Adrenal gland (tissue), 5 donors: ENCODE measurements at regions not wholly inside any gene's neighbourhood (a gene's known extent, or its start where the extent isn't known, plus 50 kb on each side); places are given as distances from the start of the nearest gene placed in this dataset.

Source experiments
- CTCF ChIP-seq, 6 experiments: fragments of 450-650 bp in 4 of 6; fragments of 200-600 bp in 2 of 6; sonication (generic) in 1 of 6; IDR thresholded peaks; 1 replicate in 5 of 6; 2 replicates in 1 of 6; pipeline versions ENCODE4 v1.5.1 to v1.8.0; 2016 to 2021; ENCODE audit warnings: antibody characterized with exemption in 6 of 6, mild to moderate bottlenecking in 2 of 6, moderate library complexity in 1 of 6
- POLR2A ChIP-seq, 2 donors: fragments of 450-650 bp; IDR thresholded peaks; one replicate each; pipeline ENCODE4 v1.6.1; 2017; ENCODE audit warnings: antibody characterized with exemption in 2 of 2, mild to moderate bottlenecking in 2 of 2, moderate library complexity in 1 of 2
- donor health status: DM: no; HTN: no; CAD: no.

GRCh38 chr1:235018720-235019444 lies 109.8 kb downstream of the TOMM20 start:
- TF ChIP-seq CTCF (IDR thresholded peaks at IDR 0.05): no peak
- no peak for TF ChIP-seq POLR2A (IDR thresholded peaks at IDR 0.05)
